ENCODE measurements at regions not wholly inside any gene's neighbourhood (a gene's known extent, or its start where the extent isn't known, plus 50 kb on each side); places are given as distances from the start of the nearest gene placed in this dataset.

DNA sequence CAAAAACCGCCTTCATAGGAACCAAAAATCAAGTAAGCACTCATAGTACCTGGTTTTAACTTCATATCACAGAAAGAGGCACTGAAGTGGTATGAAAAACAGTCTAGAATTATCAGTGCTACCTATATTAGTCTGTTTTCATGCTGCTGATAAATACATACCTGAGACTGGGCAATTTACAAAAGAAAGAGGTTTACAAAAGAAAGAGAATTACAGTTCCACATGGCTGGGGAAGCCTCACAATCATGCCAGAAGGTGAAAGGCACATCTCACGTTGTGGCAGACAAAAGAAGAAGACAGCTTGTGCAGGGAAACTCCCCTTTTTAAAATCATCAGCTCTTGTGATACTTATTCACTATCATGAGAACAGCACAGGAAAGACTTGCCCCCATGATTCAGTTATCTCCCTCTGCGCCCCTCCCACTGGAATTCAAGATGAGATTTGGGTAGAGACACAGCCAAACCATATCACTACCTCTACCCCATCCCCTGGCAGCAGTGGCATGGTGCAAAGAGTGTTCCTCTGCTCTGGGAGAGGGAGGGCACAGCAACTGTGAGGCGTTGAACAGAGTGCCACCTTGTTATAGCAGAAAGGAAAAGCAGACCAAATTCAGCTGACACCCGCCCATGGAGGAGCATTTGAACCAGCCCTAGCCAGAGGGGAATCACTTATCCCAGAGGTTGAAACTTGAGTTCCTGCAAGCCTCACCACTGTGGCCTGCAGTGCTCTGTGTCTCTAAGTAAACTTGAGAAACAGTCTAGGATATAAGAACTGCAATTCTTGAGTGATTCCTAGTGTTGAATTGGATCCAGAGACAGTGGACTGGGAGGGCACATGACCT, 61.9 kb upstream of the PTPRZ1 start:
- DNase-seq (ENCODE audit: low read depth) = no peak

DNA sequence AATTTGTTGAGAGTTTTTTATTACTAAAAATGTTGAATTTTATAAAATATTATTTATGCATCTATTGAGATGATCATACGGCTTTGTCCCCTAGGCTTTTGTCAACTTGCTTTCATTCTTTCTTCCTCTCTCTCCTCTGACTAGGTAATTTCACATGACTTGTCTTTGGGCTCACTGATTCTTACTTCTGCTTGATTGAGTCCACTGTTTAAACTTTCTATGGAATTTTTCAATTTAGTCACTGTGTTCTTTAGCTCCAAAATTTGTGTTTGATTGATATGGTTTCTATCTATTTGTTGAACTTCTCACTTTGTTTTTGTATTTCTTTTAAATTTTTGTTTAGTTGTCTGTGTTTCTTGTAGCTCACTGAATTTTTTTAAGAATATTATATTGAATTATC, 65.9 kb upstream of the PTPRZ1 start:
- no peak for DNase-seq (ENCODE audit: low read depth)

DNA sequence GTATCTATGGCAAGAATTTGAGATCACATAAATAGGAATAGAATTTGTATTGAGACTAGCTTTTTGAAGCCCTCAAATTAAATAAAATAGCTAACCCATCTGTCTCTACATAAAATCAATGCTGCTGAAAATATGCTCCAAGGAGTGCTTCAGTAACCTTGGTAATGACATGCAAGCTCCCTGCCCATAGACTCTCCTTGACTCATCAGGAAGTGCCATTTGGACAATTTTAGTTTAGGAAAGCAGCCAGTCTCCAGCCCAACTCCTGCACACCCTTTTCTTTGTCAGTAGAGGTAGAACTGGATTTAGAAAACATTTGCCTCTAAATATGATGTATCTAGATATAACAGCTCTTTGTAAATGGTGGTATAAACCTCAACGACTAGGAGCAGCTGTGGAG, 69.9 kb upstream of the PTPRZ1 start:
- DNase-seq (ENCODE audit: low read depth) = no peak

DNA sequence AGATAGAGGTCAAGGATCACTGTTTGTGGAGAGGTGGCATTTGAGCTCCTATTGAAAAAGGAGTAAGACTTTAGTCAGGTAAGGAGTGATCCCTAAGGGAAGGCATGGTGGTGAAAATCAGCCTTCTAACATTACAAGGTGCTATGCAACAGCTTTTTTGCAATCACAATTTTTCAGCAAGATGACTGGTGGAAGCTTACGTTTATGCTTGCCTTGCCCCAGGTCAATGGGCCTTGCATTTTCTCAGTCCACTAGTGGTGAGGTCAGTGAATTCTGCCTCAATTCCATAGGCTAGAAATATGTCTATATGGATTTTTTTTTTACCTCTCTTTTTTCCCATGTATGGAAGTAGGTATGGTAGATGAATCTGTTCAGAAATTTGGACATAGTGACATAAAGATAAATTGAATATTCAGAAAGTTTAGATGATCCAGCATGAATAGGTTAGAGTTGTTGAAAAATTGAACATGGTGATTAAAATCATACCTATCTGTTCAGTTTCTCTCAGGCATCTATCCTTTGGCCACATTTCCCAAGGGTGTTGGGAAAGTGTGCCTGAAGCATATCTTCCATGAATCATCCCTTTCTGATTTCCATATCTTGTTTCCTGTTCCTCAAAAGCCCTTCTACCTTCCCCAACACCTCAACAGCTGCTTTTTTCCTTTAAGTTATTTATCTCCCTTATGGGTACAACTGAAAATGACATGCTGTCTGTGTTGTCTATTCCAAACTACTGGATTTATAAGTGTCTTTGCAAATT, 71.9 kb upstream of the PTPRZ1 start:
- DNase-seq (ENCODE audit: low read depth) = no peak

DNA sequence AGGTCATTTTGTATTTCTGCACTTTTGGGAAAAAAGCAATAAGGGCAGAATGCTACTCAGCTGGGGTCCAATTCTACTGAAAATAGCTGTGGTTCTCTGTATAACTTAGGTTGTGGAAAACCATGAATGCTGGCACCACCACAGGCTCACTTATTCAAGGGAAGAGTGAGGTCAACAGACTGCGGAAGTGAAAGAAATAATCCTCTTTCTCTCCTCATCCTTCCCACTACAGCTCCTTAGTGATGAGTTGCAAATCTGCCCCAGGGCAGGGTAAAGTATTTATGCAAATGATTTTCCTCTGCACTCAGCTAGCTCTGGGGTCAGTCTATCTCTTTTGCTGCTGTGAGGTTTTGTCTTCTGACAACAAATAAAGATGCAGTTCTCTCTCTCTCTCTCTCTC, 74.1 kb upstream of the PTPRZ1 start:
- DNase-seq (ENCODE audit: low read depth) = no peak

DNA sequence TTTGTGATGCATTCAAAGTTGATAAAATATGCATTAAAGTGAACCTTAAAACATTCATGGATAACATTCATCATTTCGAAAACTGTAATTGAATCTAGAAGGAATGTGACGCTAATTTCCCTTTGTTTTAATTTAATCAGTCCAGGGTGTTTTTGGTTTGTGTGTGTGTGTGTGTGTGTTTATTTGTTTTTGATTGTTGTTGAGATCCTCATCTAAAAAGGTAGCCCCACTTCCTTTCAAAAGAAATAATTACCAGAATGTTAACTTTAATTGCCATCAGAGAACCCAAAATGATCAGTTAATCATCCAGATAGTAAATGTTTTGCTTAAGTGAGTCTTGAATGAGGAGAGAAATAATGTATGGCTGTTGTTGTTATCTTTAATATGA, 74.5 kb upstream of the PTPRZ1 start:
- no peak for DNase-seq (ENCODE audit: low read depth)

DNA sequence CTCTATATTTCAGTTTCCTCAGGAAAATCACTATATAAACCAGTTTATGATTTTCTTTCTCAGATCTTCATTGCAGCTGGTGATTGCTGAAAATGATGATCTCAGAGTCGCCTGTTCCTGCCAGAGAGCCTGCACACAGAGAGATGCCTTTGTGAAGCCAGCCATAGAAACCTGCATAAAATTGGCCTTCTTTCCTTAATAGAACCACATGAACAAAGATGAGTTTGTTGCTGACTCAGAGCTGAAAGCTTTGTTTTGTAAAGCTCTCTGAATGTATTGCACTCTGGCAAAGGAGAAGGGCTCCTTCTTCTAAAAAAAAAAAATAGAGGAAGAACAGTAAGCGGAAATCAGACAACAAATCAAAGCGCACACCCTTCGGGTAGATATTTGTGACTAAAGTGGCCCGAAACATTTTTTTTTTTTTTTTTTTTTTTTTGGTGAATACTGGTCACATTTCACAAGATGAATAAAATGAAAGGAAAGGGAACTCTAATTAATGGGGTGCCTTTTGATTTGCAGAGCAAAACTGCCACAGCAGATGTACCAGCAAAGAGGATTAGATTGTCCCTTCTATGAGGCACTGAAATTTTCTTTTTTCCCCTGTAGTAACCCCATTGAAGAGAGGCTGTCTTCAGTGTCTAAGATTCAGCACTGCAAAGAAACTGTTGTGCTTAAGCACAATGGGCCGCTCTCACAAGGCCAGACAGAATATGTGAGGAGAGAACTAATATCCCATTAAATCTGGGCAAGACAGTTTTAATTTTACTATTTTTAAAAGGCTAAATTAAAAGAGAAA, 75.1 kb upstream of the PTPRZ1 start:
- DNase-seq (ENCODE audit: low read depth) = no peak

DNA sequence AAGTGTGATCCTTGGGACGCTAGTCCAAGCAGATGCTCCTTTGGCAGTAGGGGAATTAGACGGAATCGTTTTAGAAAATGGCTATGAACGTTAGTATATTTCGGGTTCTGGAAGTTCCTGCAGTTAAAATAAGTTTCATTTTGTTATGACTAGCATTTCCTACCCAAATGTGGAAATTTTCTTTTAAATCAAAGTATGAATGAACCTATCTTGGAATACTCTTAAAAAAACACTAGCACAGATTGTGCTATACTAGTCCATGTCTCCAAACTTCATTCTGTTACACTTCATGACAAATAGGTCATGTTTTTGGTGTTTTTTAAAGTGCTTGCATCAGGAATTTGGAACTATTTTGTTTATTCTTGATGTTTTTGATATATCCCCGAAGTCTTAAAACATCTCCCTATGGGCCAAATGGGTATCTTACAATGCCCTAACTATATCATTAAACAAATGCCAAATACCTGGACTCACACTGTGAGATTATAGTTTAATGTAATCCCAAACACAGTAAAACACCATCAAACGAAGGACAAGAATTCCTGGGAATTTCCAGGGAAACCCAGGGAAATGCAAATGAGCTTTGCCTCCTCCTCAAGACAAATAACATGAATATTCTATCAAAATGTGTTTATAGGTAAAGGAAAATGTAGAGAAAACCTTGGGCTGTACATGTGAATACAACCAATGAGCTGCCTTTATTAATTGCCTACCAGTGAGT, 75.9 kb upstream of the PTPRZ1 start:
- no peak for DNase-seq (ENCODE audit: low read depth)

DNA sequence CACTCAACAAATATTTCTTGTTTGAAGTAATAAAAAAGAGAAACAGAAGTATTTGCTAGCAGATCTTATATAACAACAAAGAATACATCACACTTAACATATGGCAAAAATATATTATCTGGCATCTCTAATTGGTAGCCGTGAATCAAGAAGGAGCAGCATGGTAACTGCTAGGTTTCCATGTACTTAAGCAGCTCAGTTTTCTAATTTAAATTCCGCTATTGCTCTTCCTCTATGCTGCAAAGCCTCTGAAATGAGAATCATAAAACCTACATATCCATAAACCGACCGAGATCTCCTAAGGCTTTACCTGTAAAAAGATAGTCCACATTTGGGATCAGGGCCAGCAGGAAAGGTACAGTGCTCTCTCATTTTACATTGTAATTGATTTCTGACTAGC, 76.6 kb upstream of the PTPRZ1 start:
- DNase-seq (ENCODE audit: low read depth) = no peak

DNA sequence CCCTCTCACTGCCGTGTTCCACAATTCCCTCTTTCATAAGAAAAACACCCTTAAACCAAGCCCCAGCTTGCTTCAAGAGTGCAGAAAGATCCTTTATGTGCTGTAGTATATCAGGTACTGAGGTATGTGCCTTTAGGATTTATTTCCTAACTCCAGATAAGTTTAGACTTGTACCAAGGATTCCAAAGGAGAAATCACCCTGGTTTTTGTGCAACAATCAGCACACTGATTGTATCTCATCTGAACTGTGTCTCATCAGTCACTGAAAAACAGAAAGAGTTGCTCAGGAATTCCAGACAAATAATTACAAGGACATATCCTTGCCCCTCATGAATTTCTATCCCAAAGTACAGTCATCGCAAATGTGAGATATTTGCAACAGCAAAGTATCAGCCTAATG, 77.2 kb upstream of the PTPRZ1 start:
- no peak for DNase-seq (ENCODE audit: low read depth)

DNA sequence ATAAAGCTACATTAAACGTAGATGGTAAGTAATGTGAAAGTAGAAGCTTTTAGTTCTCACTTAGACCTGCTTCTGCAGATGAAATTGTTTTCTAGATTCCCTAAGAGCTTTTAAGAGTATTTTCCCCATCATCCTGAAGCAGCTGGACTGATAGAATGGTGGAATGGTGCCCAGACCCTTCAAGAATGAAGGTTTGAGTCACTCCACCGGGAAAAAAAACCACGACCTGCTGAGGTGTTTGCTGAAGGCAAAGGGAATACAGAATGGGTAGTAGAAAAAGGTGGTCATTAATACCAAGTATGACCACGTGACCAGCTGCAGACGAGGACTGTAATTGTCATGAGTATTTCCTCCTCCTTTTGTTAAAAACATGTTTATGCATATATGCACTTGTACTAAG, 79.2 kb upstream of the PTPRZ1 start:
- DNase-seq (ENCODE audit: low read depth) = no peak

DNA sequence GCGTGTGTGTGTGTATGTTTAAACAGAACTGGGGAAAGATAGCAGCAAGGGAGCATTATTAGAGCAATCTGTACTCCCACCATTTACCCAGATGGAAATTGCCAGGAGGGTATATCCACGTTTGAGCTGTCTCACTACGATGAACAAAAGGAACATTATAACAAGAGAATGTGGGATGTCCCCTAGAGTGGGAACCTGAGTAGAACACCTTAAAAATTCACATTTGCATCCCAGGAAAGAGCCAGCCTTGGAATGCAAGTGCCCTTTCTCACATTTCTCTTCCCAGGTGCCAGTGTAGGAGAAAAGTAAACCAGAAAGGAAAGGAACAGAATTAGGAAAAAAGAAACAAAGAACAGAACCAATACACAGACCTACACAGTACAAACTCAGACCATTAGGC, 95.3 kb upstream of the PTPRZ1 start:
- no peak for DNase-seq (ENCODE audit: low read depth)

DNA sequence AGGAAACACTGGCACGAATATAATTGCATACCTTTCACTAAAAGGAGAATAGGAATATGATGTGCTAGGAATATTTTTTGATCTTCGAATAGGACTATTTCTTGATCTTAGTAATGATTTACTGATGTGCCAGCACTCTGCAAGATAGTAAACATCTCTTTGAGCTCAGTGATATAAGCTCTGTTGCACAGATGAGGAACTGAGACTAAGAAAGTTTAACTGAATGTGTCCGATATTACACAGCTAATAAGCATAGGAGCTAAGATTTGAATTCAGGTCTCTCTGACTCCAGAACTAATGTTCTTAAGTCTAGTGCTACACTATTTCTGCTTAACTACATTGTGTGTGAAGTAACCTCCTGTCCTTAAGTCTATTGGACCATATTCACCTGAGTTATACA, 98.4 kb upstream of the PTPRZ1 start:
- DNase-seq (ENCODE audit: low read depth) = no peak

DNA sequence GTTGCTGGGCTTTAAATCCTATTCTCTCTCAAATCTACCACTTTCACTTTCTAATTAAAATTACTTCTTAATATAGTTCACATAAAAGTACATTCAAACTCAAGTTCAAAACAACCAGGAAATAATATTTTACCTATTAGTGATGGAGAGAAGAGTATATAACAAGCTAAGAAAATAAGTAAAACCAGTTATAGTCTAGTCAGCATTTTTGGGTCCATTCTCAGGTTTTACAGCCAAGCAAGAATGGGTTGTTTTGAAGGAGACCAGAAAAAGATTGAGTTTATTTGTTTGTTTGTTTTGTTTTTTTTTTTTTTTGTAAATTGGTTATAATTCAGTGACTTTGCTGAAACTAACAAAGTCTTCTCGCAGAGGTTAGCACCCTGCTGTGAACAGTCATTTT, 106.3 kb upstream of the PTPRZ1 start:
- DNase-seq (ENCODE audit: low read depth) = no peak

DNA sequence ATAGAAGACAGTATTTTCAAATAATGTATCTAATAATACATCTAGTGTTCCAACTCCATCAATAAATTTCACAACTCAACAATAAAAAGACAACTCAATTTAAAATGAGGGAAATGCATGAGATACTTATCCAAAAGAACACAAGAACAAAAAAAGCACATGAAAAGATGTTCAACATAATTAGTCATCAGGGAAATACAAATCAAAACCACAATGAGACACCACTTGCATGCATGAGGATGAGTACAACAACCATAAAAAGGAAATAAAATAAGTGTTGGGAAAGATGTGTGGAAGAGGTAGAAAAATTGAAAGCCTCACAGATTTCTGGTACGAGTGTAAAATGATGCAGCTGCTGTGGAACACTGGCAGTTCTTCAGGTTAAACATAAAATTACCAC, 111.6 kb upstream of the PTPRZ1 start:
- DNase-seq (ENCODE audit: low read depth) = no peak

DNA sequence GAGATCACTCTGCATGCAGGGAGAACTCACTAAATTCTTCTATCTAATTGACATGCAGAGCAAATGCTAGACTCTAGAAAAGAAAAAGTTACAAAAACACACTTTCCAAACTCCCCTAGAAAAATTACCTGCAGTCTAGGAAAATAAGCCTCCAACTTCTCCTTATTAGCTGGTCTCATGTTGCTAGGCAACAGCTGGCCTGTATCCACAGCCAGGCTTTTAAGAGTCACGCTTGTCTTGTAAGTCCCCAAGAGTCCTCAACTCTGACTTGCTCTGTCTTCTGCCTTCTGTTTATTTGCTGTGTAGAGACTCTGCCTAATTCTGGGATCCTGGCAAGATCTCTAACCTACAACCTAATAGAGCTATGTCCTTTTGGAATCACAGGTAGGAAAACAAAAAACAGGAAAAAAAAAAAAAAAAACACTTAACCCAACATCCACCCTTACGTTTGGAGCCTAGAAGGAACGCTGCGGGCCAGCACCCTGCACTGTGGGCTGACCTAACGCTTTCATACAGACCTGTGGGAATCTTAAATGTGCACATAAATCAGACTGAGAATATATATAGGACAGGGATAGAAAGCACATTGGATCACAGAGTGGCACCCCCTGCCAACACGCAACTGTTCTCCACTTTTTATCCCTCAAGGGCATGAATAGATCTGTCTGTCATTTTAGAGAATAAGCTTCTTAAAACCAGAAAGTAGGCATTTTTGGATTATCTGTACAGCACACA, 117.0 kb upstream of the PTPRZ1 start:
- no peak for DNase-seq (ENCODE audit: low read depth)

DNA sequence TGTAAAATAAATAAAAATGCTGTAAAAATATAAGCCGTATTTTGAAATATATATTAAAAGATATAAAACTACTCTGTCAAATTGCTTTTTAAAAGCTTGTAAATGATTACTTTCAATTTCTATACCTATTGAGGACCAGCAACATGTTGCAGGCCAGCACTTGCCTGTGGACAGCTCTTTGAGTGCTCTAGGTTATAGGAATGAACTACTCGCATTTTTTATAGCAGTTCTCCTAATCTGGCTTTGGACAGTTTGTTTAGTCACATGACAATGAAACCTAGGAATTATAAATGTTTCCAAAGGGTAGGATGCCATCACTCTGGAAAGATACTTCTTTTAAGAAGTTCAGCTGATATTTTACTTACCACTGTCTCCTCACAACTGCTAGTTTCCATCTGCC, 117.7 kb upstream of the PTPRZ1 start:
- no peak for DNase-seq (ENCODE audit: low read depth)

DNA sequence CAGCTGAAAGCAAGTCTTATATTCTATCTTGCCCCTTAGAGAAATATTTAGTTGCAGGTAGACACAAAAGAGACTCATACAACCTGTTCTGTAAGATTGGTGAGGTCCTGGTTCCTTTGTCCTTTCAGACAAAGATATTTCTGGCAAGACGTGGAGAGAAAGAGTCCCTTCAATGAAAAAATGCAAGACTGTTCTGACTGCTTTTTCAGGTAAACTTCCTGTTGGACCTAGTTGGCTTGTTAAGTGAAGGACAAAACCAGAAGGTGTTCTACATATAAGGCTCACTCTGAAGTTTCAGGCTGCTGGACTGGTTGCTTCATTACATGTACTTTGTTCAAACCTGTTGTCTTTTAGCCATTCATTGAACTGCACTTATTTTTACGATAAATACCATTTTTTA, 119.0 kb upstream of the PTPRZ1 start:
- DNase-seq (ENCODE audit: low read depth) = no peak

DNA sequence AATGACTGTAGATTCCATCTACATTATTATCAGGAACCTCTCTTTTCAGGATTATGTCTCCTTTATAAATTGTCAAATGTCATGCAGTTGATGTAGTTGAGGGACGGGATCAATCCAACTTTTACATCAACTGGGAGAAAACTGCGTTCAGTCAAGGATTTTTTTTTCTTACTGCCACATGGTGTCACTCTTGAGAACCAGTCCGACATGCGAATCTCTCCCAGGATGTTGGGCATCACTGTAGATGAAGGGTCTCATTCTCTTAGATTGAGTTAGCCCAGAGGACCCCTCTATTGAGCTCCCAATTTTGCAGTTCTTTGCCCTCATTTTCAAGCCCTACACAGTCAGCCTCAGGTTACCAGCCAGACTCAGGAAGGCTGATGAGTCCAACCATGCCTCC, 120.3 kb upstream of the PTPRZ1 start:
- DNase-seq (ENCODE audit: low read depth) = no peak

DNA sequence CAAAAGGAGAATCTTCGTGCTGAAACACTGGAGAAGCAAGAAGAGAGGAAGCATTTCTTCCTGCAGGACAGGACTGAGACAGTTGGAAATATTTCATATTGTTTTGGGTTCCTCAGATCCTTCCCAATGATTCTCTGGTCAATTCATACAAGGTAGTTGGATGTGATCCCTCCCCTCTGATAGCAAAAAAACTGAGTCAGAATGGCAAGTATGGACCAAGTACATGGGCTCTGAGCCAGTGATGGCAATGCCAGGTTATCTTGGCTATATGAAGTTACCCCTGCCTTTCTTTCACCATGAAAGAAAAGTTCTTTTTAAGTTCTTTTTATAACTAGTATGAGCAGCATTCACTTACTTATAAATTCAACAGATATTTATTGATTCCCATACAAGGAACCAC, 124.4 kb upstream of the PTPRZ1 start:
- no peak for DNase-seq (ENCODE audit: low read depth)

DNA sequence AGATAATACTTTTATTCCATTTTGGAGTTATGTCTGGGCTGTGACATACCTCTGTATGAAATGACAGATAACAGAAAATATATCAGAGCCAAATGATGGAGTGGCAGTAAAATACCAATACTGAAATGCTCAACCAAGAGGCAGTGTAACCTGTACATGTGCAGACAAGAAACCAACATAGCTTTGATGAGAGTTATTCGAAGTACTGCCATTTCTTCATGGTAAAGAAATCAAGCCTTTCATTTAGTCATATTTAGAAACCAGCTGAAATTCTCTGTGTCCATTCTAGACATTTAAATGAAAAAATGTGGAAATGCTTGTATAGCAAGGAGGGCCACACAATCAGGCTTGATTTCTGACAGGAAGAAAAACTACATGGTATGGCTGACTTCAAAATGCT, 127.1 kb upstream of the PTPRZ1 start:
- no peak for DNase-seq (ENCODE audit: low read depth)

DNA sequence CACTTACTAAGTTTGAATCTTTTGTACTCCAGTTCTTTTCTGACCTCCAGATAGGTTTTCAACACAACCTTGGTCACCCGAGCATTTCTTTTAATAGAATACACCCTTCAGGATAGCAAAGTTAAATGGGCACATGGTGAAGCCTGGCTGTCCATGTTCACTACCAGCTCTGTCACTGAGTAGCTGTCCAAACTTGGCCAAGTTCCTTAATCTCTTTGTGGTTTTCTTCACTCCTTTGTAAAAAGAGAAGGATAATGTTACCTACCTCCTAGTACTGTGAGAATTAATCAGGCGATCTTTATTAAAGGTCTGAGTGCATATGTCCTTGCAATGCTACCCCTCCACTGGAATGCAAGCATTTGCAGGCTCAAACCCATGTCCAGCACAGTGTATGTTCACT, 128.1 kb upstream of the PTPRZ1 start:
- no peak for DNase-seq (ENCODE audit: low read depth)

Data from stimulated activated CD8-positive, alpha-beta memory T cell treated with anti-CD3 and anti-CD28 coated beads, Interleukin-12 subunit alpha, Interleukin-12 subunit beta, amount 100 ng/mL, for 1 hour (primary cell).